Transverse colon (tissue), 4 donors: ENCODE measurements at regions not wholly inside any gene's neighbourhood (a gene's known extent, or its start where the extent isn't known, plus 50 kb on each side); places are given as distances from the start of the nearest gene placed in this dataset.

Source experiments
- DNase-seq: peaks from one replicate; pipeline ENCODE4 v3.0.0-alpha.2; 2019
- H3K27ac ChIP-seq, 4 donors: fragments of 200-600 bp; sonication (generic); 2 replicates each; pipeline ENCODE4 v1.5.1; 2016 to 2018; ENCODE audit warnings: inconsistent platforms in 4 of 4
- H3K27me3 ChIP-seq: fragments of 200-600 bp; sonication (generic); 2 replicates; pipeline ENCODE4 v1.5.1; 2017; ENCODE audit warnings: inconsistent platforms
- H3K36me3 ChIP-seq, 4 donors: fragments of 200-600 bp; sonication (generic); 2 replicates each; pipeline ENCODE4 v1.5.1; 2017 to 2019; ENCODE audit warnings: inconsistent platforms in 4 of 4
- H3K4me1 ChIP-seq, 4 donors: fragments of 200-600 bp; sonication (generic); 2 replicates each; pipeline ENCODE4 v1.5.1; 2017 to 2020; ENCODE audit warnings: inconsistent platforms in 4 of 4
- H3K4me3 ChIP-seq, 4 donors: fragments of 200-600 bp; sonication (generic); 1 replicate in 1 of 4; 2 replicates in 3 of 4; pipeline versions ENCODE4 v1.5.1 to v1.6.1; 2017 to 2019; ENCODE audit warnings: inconsistent platforms in 4 of 4
- H3K9me3 ChIP-seq, 2 donors: fragments of 200-600 bp; sonication (generic); 2 replicates each; pipeline ENCODE4 v1.5.1; 2017 to 2019; ENCODE audit warnings: inconsistent platforms in 2 of 2
- EP300 ChIP-seq: sonication (generic); formaldehyde crosslinking; IDR thresholded peaks from one replicate; pipeline ENCODE4 v1.6.1; 2017; ENCODE audit warnings: antibody characterized with exemption, low read depth
- POLR2A ChIP-seq: fragments of 450-650 bp; IDR thresholded peaks from one replicate; pipeline ENCODE4 v1.6.1; 2016; ENCODE audit warnings: antibody characterized with exemption, mild to moderate bottlenecking, moderate library complexity
- POLR2AphosphoS5 ChIP-seq, 3 donors: sonication (generic); formaldehyde crosslinking; IDR thresholded peaks; one replicate each; pipeline ENCODE4 v1.6.1; 2016; ENCODE audit warnings: antibody characterized with exemption in 3 of 3
- WGBS, 2 donors: methylation state at CpG; one replicate each; pipeline ENCODE4 v1.1.5; 2018; ENCODE audit warnings: low coverage in 1 of 2; 5-methylcytosine and 5-hydroxymethylcytosine counted together
- in situ Hi-C, 4 donors: fragments of 200-750 bp; cut with MboI; loops; one replicate each; pipeline versions ENCODE4 v1.15.0 to v1.15.1; 2017; ENCODE audit warnings: low sequenced_read_pairs in 3 of 4, low pct_ligation_motif_present in 1 of 4, low pct_unique_long_range_greater_than_20kb in 1 of 4
- intact Hi-C: fragments of 100-400 bp; cut with DNase I; formaldehyde crosslinking; loops from one replicate; pipeline ENCODE4 v1.15.1; 2023; ENCODE audit warnings: low total_unique reads
- TF ChIP-seq, protein P1 (sequence below), 5 experiments: fragments of 200-600 bp in 3 of 5; fragments of 450-650 bp in 2 of 5; sonication (generic) in 3 of 5; IDR thresholded peaks; 1 replicate in 2 of 5; 2 replicates in 3 of 5; pipeline ENCODE4 v1.5.1; 2016 to 2017; ENCODE audit warnings: antibody characterized with exemption in 5 of 5, inconsistent platforms in 3 of 5, mild to moderate bottlenecking in 2 of 5, moderate library complexity in 1 of 5

DNA sequence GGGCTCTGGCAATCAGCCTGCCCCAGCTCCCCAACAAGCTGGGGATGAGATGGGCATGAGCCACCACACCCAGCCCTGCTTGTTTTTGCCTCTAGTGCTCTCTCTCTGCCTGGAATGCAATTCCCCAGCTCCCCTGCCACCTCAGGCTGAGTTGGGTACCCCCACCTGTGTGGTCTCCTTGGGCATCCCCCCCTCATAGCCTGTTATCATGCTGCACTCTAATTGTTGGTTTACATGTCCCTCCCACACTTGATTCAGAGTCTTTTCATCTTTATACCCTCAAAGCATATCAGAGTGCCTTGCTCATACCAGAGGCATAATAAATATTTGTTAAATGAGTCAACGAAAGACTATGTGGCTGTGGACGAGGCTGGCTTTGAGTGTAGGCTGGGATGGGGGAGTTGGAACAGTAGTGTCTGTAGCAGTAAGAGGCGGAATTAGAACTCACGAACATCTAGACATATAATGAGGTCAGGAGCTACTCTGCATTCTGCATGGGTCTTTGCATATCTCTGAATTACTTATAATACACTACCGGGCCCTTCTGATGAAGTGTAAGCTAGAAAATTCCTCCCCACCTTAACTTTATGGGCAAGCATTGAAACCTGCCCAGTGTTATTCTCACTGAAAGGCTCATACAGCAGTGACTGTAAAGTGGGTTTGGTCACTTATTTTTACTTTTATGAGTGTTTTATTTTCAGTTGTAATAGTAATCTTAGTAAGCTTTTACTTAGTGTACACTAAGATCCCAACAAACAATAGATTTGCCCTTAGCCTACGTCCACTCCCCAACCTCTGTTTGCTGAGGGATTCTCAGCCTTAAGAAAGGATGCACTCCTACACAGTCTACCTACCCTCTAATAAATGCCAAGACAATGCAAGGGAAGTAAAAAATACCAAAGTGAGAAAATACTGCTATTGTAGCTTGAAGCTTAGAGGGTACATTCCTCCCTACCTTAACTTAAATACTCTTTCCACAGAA lies 58.7 kb downstream of the EDN1 start:
- TF ChIP-seq, protein P1, sequence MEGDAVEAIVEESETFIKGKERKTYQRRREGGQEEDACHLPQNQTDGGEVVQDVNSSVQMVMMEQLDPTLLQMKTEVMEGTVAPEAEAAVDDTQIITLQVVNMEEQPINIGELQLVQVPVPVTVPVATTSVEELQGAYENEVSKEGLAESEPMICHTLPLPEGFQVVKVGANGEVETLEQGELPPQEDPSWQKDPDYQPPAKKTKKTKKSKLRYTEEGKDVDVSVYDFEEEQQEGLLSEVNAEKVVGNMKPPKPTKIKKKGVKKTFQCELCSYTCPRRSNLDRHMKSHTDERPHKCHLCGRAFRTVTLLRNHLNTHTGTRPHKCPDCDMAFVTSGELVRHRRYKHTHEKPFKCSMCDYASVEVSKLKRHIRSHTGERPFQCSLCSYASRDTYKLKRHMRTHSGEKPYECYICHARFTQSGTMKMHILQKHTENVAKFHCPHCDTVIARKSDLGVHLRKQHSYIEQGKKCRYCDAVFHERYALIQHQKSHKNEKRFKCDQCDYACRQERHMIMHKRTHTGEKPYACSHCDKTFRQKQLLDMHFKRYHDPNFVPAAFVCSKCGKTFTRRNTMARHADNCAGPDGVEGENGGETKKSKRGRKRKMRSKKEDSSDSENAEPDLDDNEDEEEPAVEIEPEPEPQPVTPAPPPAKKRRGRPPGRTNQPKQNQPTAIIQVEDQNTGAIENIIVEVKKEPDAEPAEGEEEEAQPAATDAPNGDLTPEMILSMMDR (IDR thresholded peaks at IDR 0.05), result no peak
- TF ChIP-seq EP300 (no peak), POLR2A (no peak), POLR2AphosphoS5 (IDR thresholded peaks at IDR 0.05) (peak in 2 of 3 donors; percentile 25 to 54)
- Histone ChIP-seq H3K27me3 (no peaks in the 10 kb centered on the region), H3K27ac (peak overlapping the region; percentile 57 to 75 (median 70)), H3K4me1 (peaks cover 4 to 41% (median 19%) of the 10 kb centered on the region in 4 donors), H3K36me3 (no peaks in the 10 kb centered on the region), H3K9me3 (peaks cover 7 to 13% of the 10 kb centered on the region in 2 donors), H3K4me3 (no peak overlapping the region)
- DNase-seq, result peak; percentile 38
- intact Hi-C loops, result no loop called here
- in situ Hi-C loops, result no loop called here
- WGBS, 2 donors, result 33 to 45% methylated on average over 2 to 6 of the region's 6 CpGs

DNA sequence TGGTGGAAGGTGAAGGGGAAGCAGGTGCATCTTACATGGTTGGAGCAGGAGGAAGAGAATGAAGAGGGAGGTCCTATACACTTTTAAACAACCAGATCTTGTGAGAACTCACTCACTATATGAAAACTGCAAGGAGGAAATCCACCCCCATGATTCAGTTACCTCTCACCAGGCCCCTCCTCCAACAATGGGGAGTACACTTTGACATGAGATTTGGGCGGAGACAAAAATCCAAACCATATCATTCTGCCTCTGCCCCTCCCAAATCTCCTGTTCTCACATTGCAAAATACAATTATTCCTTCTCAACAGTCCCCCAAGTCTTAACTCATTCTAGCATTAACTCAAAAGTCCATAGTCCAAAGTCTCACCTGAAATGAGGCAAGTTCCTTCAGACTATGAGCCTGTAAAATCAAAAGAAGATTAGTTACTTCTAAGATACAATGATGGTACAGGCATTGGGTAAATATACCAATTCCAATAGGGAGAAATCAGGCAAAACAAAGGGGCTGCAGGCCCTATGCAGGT lies 60.5 kb downstream of the EDN1 start:
- Histone ChIP-seq H3K4me3 (no peak overlapping the region), H3K9me3 (peaks cover 7 to 13% of the 10 kb centered on the region in 2 donors), H3K27me3 (no peaks in the 10 kb centered on the region), H3K36me3 (no peaks in the 10 kb centered on the region), H3K4me1 (peaks cover 0 to 45% (median 15%) of the 10 kb centered on the region in 4 donors), H3K27ac (peak overlapping the region in 3 of 4 donors; percentile 42 to 75 (median 73))
- in situ Hi-C loops (no loop called here), intact Hi-C loops (no loop called here)
- TF ChIP-seq EP300, result no peak
- peak in 1 of 3 donors; percentile 44 for TF ChIP-seq POLR2AphosphoS5 (IDR thresholded peaks at IDR 0.05)
- TF ChIP-seq POLR2A, result no peak
- TF ChIP-seq, protein P1 (IDR thresholded peaks at IDR 0.05), result no peak
- DNase-seq, result no peak
- WGBS, 2 donors, result 94% methylated on average over 1 of the region's 1 CpG; no CpG with 5 or more reads in 1 of the 2 donors

DNA sequence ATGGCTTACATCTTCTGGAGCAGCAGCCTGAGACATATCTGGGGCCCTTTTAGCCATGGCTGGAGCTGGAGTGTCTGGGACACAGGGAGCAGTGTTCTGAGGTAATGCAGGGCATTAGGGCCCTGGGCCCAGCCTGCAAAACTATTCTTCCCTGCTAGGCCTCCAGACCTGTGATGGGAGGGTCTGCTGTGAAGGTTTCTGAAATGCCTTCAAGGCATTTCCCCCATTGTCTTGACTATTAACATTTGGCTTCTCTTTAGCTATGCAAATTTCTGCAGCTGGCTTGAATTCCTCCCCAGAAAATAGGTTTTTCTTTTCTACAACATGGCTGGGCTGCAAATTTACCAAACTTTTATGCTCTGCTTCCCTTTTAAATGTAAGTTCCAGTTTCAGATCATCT lies 61.5 kb downstream of the EDN1 start:
- Histone ChIP-seq H3K4me1 (peaks cover 0 to 45% (median 15%) of the 10 kb centered on the region in 4 donors), H3K9me3 (peaks cover 7 to 13% of the 10 kb centered on the region in 2 donors), H3K36me3 (no peaks in the 10 kb centered on the region), H3K27ac (peak overlapping the region in 1 of 4 donors; percentile 44), H3K4me3 (no peak overlapping the region), H3K27me3 (no peaks in the 10 kb centered on the region)
- no peak for DNase-seq
- in situ Hi-C loops, result no loop called here
- intact Hi-C loops, result no loop called here
- TF ChIP-seq POLR2AphosphoS5 (IDR thresholded peaks at IDR 0.05), result no peak
- no peak for TF ChIP-seq EP300
- TF ChIP-seq POLR2A, result no peak
- TF ChIP-seq, protein P1 (IDR thresholded peaks at IDR 0.05), result no peak

DNA sequence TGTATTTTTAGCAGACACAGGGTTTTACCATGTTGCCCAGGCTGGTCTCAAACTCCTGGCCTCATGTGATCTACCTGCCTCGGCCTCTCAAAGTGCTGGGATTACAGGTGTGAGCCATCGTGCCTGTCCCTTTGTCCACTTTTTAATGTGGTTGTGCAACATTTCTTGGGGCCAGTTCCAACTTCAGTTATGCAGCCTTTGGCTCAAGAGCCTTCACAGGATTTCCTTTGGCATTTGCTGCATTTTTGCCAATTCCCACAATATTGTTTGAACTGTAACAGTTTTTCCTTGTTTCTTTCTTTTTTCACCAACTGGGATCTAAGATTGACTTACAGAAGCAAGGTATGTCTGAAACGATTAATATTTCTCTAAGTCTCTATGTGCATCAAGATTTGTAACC lies 63.6 kb downstream of the EDN1 start:
- TF ChIP-seq POLR2A (no peak), EP300 (no peak), POLR2AphosphoS5 (IDR thresholded peaks at IDR 0.05) (no peak)
- TF ChIP-seq, protein P1 (IDR thresholded peaks at IDR 0.05), result no peak
- 88 to 91% methylated on average over 3 of the region's 3 CpGs for WGBS, 2 donors
- Histone ChIP-seq H3K4me1 (peaks cover 0 to 40% (median 10%) of the 10 kb centered on the region in 4 donors), H3K4me3 (no peak overlapping the region), H3K9me3 (peaks cover 7 to 13% of the 10 kb centered on the region in 2 donors), H3K27ac (no peak overlapping the region), H3K27me3 (no peaks in the 10 kb centered on the region), H3K36me3 (no peaks in the 10 kb centered on the region)
- intact Hi-C loops, result no loop called here
- no peak for DNase-seq
- in situ Hi-C loops, result no loop called here
